ENCODE measurements at regions not wholly inside any gene's neighbourhood (a gene's known extent, or its start where the extent isn't known, plus 50 kb on each side); places are given as distances from the start of the nearest gene placed in this dataset.

DNA sequence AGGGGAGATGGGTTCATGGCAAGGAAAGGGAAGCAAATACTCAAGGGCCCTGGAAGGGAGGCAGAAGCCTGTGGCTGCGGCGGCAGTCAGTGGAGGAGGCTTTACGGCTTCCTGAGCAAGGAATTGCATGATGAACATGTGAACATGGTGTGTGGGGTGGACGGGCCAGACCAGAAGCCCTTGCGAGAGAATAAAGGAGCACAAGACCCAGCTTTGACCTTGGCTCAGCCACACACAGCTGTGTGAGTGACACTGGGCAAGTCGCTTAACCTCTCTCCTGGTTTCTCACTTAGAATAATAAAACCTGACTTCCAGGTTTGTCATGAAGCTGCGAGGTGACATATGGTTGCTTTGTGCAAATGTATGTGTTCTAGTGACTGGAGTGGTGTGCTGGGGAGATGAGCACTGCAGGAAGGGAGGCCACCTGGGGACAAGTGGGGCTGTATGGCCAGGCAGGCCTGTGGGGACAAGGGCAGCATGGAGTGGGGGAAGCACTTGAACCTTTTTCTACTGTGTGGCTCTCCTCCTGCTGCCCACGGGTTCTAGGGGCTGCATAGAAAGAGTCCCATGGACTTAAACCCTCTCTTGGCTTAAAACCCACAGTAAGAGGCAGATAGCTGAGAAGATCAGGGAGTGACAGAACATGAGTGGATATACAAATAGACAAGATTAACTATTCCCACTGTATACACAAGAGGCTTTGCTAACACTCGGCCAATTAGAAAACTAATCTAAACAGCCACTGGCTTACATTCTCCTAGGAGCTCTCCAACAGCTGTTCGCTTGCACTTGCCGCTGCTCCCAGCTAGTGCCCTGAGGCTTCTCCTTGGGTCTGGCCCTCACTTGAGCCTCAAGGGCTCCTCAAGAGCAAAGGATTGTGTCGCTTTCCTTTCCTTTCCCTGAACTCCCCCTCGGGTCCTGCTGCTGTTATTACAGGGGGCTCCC is 67.3 kb upstream of the CDON start:
- Histone ChIP-seq H3K36me3 (no peaks in the 10 kb centered on the region; the same call in 1 of the 2 replicates), H3K9ac (no peak overlapping the region), H3K4me2 (no peak overlapping the region), H3K9me3 (no peaks in the 10 kb centered on the region), H3K27me3 (no peaks in the 10 kb centered on the region), H3K4me3 (no peak overlapping the region), H3K27ac (no peak overlapping the region), H3K4me1 (no peaks in the 10 kb centered on the region), H4K20me1 (no peaks in the 10 kb centered on the region)
- TF ChIP-seq Cebpa-rat (IDR thresholded peaks at IDR 0.05), result no peak

DNA sequence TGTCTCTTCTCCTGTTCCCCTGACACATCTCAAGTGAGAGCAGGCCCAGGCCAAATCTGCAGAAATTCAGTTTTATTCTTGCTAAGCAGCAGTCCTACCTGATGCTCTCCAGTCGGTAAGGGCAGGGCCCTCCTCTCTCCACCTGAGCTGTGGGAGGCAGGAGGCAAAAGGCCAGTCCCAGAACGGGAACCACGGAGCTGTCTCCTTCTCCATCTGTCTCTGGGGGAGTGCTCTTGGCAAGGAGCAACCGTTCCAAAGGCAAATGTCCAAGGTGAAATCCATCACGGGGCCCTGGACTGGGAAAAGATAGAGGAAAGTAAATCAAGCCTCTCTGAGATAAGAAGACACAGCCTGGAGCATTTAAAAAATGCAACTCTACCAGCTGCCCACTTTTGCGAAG is 65.2 kb upstream of the CDON start:
- Histone ChIP-seq H3K27me3 (no peaks in the 10 kb centered on the region), H3K4me3 (no peak overlapping the region), H3K9ac (no peak overlapping the region), H3K36me3 (peaks cover 5% of the 10 kb centered on the region; the same call in 1 of the 2 replicates), H3K4me2 (no peak overlapping the region), H3K4me1 (peaks cover 20% of the 10 kb centered on the region), H3K27ac (no peak overlapping the region), H3K9me3 (no peaks in the 10 kb centered on the region), H4K20me1 (no peaks in the 10 kb centered on the region)
- no peak for TF ChIP-seq Cebpa-rat (IDR thresholded peaks at IDR 0.05)

DNA sequence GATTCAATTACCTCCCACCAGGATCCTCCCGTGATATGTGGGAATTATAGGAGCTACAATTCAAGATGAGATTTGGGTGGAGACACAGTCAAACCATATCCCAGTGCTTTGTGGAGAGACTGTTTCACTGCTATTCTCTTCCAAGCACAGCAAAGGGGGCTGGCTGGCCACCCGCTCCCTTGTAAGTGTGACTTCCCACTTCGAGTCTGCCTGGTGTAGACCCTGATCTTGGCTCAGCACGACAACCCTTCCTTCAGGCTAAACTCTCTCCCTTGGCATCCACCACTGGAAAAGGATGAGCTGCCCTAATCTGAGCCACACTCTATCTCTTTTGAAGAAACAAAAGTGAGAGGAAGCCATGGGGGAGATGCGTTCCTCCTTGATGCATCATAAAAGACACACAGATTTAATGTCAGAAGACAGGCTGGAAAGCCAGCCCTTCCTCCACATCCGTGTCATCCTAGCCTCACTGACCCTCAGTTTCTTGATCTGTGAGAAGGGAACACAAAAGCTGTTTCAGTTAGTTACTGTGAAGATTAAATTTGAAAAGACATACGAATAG is 64.7 kb upstream of the CDON start:
- no peak overlapping the region for H3K4me2 ChIP-seq
- H3K36me3 ChIP-seq, result peaks cover 9% of the 10 kb centered on the region; the same call in 1 of the 2 replicates
- H3K4me3 ChIP-seq, result no peak overlapping the region
- H3K4me1 ChIP-seq, result peaks cover 26% of the 10 kb centered on the region
- no peaks in the 10 kb centered on the region for H4K20me1 ChIP-seq
- H3K9me3 ChIP-seq, result no peaks in the 10 kb centered on the region
- H3K27me3 ChIP-seq, result no peaks in the 10 kb centered on the region
- H3K27ac ChIP-seq, result no peak overlapping the region
- H3K9ac ChIP-seq, result no peak overlapping the region
- no peak for TF ChIP-seq Cebpa-rat (IDR thresholded peaks at IDR 0.05)

DNA sequence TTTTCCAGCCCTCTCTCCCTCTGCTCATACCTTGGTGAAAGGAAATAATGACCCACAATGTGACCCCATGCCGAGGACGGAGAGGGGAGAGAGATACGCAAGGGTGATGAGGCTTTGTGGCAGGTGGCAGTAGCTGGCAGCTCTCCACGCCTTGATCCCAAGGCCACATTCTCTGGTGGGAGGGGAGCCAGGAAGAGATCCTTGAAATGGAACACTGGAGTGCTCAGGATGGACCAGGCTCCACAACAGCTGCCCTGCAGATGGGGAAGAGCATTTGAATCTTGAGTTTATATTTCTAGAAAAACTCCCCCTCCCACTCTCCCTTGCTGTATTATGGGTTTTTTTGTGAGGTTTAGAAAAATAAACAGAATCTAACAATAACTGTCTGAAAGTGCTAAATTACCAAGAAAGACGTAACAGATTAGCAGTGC is 61.6 kb upstream of the CDON start:
- Histone ChIP-seq H4K20me1 (no peaks in the 10 kb centered on the region), H3K27ac (no peak overlapping the region), H3K4me3 (no peak overlapping the region), H3K9ac (no peak overlapping the region), H3K27me3 (no peaks in the 10 kb centered on the region), H3K9me3 (no peaks in the 10 kb centered on the region), H3K4me1 (peaks cover 29% of the 10 kb centered on the region), H3K4me2 (peak overlapping the region; percentile 43), H3K36me3 (peaks cover 14% of the 10 kb centered on the region; the same call in 1 of the 2 replicates)
- TF ChIP-seq Cebpa-rat (IDR thresholded peaks at IDR 0.05), result no peak

DNA sequence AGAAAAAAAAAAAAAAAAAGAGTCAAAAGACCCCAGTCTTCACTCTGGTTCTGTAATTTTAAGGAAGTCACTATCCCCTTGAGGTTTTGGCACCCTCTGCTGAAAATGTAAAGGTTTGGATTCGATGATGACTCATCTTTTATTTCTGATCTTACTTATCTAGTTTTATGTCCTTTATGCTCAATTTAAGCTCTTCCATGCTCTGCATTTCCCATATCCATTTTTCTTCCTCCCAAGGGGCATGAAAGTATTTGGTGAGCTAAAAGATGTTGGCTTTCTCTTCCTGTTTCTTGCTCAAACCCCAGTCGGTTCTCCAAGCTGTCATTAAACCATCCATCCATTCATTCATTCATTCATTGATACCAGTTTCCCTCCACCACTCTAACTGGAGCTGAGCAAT is 61.0 kb upstream of the CDON start:
- Histone ChIP-seq H3K27ac (no peak overlapping the region), H3K27me3 (no peaks in the 10 kb centered on the region)

DNA sequence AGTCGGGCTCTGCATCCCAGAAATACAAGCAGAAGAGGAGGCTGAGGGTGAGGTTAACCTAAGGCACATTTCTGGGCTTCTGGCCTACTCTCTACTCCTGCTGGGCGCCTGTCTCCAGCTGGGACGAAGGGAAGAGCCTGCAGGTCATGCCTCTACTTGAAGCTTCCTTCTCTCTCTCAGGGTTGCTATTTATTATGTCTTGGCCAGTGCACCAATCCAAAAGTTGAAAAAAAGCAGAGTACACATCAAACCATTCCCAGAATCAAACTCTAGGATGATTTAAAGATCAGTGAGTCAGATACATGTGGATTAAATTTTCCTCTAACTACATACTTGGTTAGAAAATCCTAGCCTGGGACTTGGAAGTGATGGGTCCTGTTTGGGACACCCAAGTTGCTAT is 60.2 kb upstream of the CDON start:
- Histone ChIP-seq H3K4me1 (peaks cover 29% of the 10 kb centered on the region), H3K9ac (no peak overlapping the region), H3K4me2 (peak overlapping the region; percentile 43), H3K27me3 (no peaks in the 10 kb centered on the region), H3K36me3 (peaks cover 14% of the 10 kb centered on the region; the same call in 1 of the 2 replicates), H3K4me3 (no peak overlapping the region), H3K9me3 (no peaks in the 10 kb centered on the region), H4K20me1 (no peaks in the 10 kb centered on the region), H3K27ac (no peak overlapping the region)
- no peak for TF ChIP-seq Cebpa-rat (IDR thresholded peaks at IDR 0.05)

More for the DNA sequence above, 61.0 kb upstream of the CDON start:
- no peak for TF ChIP-seq Cebpa-rat (IDR thresholded peaks at IDR 0.05)
- peak overlapping the region; percentile 43 for H3K4me2 ChIP-seq
- H3K4me1 ChIP-seq, result peaks cover 29% of the 10 kb centered on the region
- no peaks in the 10 kb centered on the region for H4K20me1 ChIP-seq
- H3K4me3 ChIP-seq, result no peak overlapping the region
- no peaks in the 10 kb centered on the region for H3K9me3 ChIP-seq
- peaks cover 14% of the 10 kb centered on the region; the same call in 1 of the 2 replicates for H3K36me3 ChIP-seq
- no peak overlapping the region for H3K9ac ChIP-seq

DNA sequence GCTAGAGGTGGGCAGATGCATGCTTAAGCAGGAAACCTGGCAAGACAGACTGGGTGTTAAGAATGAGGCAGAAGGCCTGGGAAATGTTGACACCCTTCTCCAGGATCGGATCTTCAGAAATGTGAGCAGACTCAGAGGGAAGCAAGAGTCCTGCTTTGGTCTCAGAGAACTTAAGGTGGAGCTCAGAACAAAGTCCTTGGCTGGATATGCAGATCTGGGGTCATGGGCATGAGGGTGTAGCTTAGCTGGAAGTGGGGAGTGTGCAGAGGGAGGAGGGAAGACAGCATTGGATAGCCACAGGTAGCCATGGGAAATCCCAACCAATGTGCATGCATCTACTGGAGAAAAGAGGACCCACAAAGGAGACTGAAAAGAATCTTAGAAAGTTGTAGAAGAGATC is 58.6 kb upstream of the CDON start:
- TF ChIP-seq Cebpa-rat (IDR thresholded peaks at IDR 0.05), result no peak
- Histone ChIP-seq H3K9me3 (no peaks in the 10 kb centered on the region), H3K4me2 (no peak overlapping the region), H3K27me3 (no peaks in the 10 kb centered on the region), H3K4me3 (no peak overlapping the region), H3K36me3 (peaks cover 14% of the 10 kb centered on the region; the same call in 1 of the 2 replicates), H3K9ac (no peak overlapping the region), H3K27ac (no peak overlapping the region), H3K4me1 (peaks cover 40% of the 10 kb centered on the region), H4K20me1 (no peaks in the 10 kb centered on the region)

DNA sequence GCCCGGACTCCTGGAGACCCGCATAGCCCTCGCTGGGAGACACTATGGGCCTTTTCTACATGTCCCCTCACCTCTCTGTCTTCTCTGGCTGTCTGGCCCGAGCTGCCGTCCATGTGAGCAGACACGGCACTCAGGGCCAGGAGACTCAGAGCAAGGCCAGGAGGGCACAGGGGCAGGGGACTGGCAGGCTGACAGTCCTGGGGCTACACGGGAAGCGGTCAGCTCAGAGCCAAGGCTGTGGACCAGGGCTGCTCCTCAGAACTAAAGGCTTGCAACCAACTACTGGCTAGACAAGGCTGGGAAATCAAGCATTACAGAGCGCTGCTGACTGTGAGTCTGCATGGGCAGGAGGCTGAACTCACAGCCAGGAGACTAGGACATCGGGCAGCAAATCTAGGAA is 56.1 kb upstream of the CDON start:
- Histone ChIP-seq H3K4me1 (peaks cover 54% of the 10 kb centered on the region), H3K9ac (no peak overlapping the region), H3K27me3 (no peaks in the 10 kb centered on the region), H3K4me2 (no peak overlapping the region), H4K20me1 (no peaks in the 10 kb centered on the region), H3K27ac (no peak overlapping the region), H3K9me3 (no peaks in the 10 kb centered on the region), H3K36me3 (peaks cover 9% of the 10 kb centered on the region; the same call in 1 of the 2 replicates), H3K4me3 (no peak overlapping the region)
- no peak for TF ChIP-seq Cebpa-rat (IDR thresholded peaks at IDR 0.05)

DNA sequence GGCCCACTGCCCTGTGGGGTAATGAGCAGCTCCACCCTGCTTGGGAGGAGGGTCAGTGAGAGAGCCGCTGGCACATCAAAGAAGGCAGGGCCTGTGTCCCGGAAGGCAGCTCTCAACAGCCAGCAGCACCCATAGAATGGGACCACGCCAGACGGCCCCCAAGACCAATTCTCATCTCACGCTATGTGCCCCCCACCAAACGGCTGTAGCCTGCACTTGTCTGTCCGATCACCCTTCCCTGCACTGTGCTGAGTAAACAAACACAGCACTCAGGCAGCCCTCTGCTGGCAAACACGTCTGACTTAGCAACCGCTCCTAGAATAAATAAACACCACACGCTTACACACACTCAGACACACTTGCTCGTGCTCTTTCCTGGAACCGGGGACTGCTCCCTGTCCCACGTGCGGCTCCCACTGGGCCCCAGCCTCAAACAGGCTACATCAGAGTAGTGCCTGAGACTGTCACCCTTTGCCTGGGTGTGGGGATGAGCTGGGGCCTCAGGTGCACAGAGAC is 53.2 kb upstream of the CDON start:
- Histone ChIP-seq H3K9ac (peak overlapping the region; percentile 71), H3K27me3 (no peaks in the 10 kb centered on the region), H3K27ac (peak overlapping the region; percentile 84), H3K9me3 (no peaks in the 10 kb centered on the region), H3K4me3 (peak overlapping the region; percentile 29; the same call in 1 of the 2 replicates), H4K20me1 (no peaks in the 10 kb centered on the region), H3K4me2 (peak overlapping the region; percentile 79), H3K4me1 (peaks cover 64% of the 10 kb centered on the region), H3K36me3 (no peaks in the 10 kb centered on the region; the same call in 1 of the 2 replicates)
- no peak for TF ChIP-seq Cebpa-rat (IDR thresholded peaks at IDR 0.05)

DNA sequence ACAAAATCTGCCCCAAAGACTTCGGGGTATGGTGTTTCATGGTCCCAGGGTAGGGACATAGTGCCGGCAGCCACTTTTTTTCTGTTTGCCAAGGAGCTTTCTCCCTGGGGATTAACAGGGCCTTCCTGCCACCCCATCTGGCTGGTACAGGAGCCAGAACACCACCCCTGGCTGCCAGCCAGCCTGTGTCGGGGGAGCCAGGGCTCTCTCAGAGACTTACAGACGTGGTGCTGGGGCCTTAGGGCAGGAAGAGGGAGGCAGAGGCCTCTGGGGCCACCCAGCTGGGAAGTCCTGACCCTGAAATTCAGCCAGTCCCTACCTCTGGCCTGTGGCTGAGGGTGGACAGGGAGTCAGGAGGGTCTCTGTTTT is 52.4 kb upstream of the CDON start:
- peak overlapping the region; percentile 29 for H3K4me3 ChIP-seq
- no peaks in the 10 kb centered on the region for H4K20me1 ChIP-seq
- H3K27me3 ChIP-seq, result no peaks in the 10 kb centered on the region
- peaks cover 64% of the 10 kb centered on the region for H3K4me1 ChIP-seq
- TF ChIP-seq Cebpa-rat (IDR thresholded peaks at IDR 0.05), result no peak
- no peaks in the 10 kb centered on the region for H3K9me3 ChIP-seq
- peak overlapping the region; percentile 71 for H3K9ac ChIP-seq
- H3K27ac ChIP-seq, result peak overlapping the region; percentile 84
- peak overlapping the region; percentile 79 for H3K4me2 ChIP-seq
- H3K36me3 ChIP-seq, result no peaks in the 10 kb centered on the region

All from BLaER1 (cell line).